ENCODE measurements at regions not wholly inside any gene's neighbourhood (a gene's known extent, or its start where the extent isn't known, plus 50 kb on each side); places are given as distances from the start of the nearest gene placed in this dataset.

- peak; percentile 86 for DNase-seq (ENCODE audit: low read depth)
- H3K4me1 ChIP-seq (ENCODE audit: control insufficient read depth, insufficient read depth, low read length), result peaks cover 30% of the 10 kb centered on the region
- H3K36me3 ChIP-seq (ENCODE audit: control insufficient read depth, insufficient read depth, low read length, severe bottlenecking), result no peaks in the 10 kb centered on the region
- H3K9me3 ChIP-seq (ENCODE audit: control insufficient read depth, low read length), result no peaks in the 10 kb centered on the region
- H3K9ac ChIP-seq (ENCODE audit: low read length), result peak overlapping the region; percentile 93
- no peaks in the 10 kb centered on the region for H3K27me3 ChIP-seq (replicated peaks; ENCODE audit: control insufficient read depth, insufficient read depth, low read length)
- H3K4me3 ChIP-seq (ENCODE audit: low read length), result no peak overlapping the region
Observed at GRCh38 chr10:78972160-78972946, 96.4 kb upstream of the ZMIZ1 start.

DNA sequence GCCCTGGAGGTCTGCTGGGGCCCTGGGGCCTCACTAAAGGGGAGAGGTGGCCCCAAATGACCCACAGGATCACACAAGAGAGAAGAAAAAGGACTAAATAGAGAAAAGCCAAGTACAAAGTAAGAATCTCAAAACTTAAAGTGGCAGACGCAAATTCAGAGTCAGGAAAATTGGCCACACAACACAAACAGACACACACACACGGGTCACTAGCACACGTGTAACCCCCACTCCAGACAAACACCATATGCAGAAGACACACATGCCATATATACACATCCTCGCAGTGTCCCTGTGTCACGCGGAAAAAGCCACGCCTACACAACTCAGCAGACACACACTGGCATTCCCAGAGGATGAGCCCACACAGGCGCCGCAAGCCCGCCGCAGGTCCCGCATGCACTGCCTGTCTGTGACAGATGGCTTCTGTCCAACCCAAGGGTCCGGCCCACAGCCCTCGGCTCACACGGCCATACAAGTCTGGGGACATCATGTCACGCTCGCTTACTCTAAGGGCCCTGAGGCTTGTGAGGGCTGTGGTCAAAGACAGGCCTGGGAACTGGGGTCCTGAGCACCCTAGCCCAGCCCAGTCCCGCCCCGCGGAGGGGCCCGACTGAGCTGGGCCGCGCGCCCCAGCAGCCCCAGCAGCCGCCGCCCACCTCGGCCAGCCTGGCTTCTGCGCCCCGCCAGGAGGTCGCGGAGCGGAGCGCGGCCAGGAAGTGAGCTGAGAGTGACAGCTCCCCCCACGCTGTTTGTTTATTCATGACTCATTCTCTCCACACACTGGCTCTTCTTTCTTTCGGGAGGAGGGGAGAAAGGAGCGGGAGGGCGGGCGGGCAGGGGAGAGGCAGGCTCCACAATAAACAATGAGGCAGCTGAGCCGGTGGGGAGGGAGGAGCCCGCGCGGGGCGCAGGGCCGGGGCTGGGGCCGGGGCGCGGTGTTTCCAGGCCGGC is 95.5 kb upstream of the ZMIZ1 start:
- H3K4me3 ChIP-seq (ENCODE audit: low read length), result peak overlapping the region; percentile 79
- DNase-seq (ENCODE audit: low read depth), result peak; percentile 95
- no peaks in the 10 kb centered on the region for H3K36me3 ChIP-seq (ENCODE audit: control insufficient read depth, insufficient read depth, low read length, severe bottlenecking)
- no peaks in the 10 kb centered on the region for H3K9me3 ChIP-seq (ENCODE audit: control insufficient read depth, low read length)
- peaks cover 39% of the 10 kb centered on the region for H3K4me1 ChIP-seq (ENCODE audit: control insufficient read depth, insufficient read depth, low read length)
- H3K9ac ChIP-seq (ENCODE audit: low read length), result peak overlapping the region; percentile 93
- no peaks in the 10 kb centered on the region for H3K27me3 ChIP-seq (replicated peaks; ENCODE audit: control insufficient read depth, insufficient read depth, low read length)

DNA sequence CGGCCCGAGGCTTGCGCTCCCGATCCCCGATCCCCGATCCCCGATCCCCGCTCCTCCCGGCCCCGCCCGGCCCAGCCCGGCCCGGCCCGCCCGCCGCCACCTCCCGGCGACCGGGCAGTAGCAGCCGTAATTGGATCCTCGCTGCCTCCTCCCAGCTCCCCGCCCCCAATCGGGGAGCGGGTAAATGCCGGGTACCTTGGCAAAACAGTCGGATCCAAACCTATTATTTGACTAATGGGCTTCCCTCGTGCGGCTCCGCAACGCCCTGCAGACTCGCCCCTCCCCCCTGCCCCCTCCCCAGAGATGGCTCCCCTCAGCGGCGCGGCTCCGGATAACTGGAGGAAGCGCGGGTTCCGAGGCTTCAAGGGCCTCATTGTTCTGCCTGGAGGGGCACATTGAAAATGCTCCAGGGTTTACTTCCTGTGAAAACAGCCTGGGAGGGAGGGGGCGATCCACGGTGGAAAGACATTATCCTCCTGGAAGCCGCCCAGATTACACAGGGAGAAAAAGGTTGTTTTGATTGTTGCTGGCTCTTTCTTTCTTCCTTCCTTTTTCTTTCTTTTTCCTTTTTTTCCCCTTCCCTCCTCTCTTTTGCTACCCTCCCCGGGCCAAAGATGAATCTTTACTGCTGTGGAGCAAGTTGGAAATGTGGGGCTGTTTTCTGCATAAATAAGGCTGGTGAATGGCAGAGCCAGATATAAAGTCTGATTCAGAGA is 94.7 kb upstream of the ZMIZ1 start:
- no peak for DNase-seq (ENCODE audit: low read depth)
- Histone ChIP-seq H3K9ac (ENCODE audit: low read length) (peak overlapping the region; percentile 95), H3K9me3 (ENCODE audit: control insufficient read depth, low read length) (no peaks in the 10 kb centered on the region), H3K36me3 (ENCODE audit: control insufficient read depth, insufficient read depth, low read length, severe bottlenecking) (no peaks in the 10 kb centered on the region), H3K4me3 (ENCODE audit: low read length) (peak overlapping the region; percentile 76), H3K4me1 (ENCODE audit: control insufficient read depth, insufficient read depth, low read length) (peaks cover 41% of the 10 kb centered on the region), H3K27me3 (replicated peaks; ENCODE audit: control insufficient read depth, insufficient read depth, low read length) (no peaks in the 10 kb centered on the region)

- H3K9me3 ChIP-seq (ENCODE audit: control insufficient read depth, low read length), result no peaks in the 10 kb centered on the region
- H3K4me3 ChIP-seq (ENCODE audit: low read length), result peak overlapping the region; percentile 76
- H3K9ac ChIP-seq (ENCODE audit: low read length), result peak overlapping the region; percentile 95
- no peaks in the 10 kb centered on the region for H3K36me3 ChIP-seq (ENCODE audit: control insufficient read depth, insufficient read depth, low read length, severe bottlenecking)
- peaks cover 41% of the 10 kb centered on the region for H3K4me1 ChIP-seq (ENCODE audit: control insufficient read depth, insufficient read depth, low read length)
- peak; percentile 92 for DNase-seq (ENCODE audit: low read depth)
- H3K27me3 ChIP-seq (replicated peaks; ENCODE audit: control insufficient read depth, insufficient read depth, low read length), result no peaks in the 10 kb centered on the region
Observed at GRCh38 chr10:78974617-78975317, 94.0 kb upstream of the ZMIZ1 start.

- DNase-seq (ENCODE audit: low read depth), result no peak
- Histone ChIP-seq H3K9ac (ENCODE audit: low read length) (no peak overlapping the region), H3K27me3 (replicated peaks; ENCODE audit: control insufficient read depth, insufficient read depth, low read length) (no peaks in the 10 kb centered on the region), H3K4me1 (ENCODE audit: control insufficient read depth, insufficient read depth, low read length) (peaks cover 41% of the 10 kb centered on the region), H3K9me3 (ENCODE audit: control insufficient read depth, low read length) (no peaks in the 10 kb centered on the region), H3K4me3 (ENCODE audit: low read length) (no peak overlapping the region), H3K36me3 (ENCODE audit: control insufficient read depth, insufficient read depth, low read length, severe bottlenecking) (no peaks in the 10 kb centered on the region)
Observed at GRCh38 chr10:78975926-78976325, 92.8 kb upstream of the ZMIZ1 start.

- no peak overlapping the region for H3K4me3 ChIP-seq (ENCODE audit: low read length)
- no peaks in the 10 kb centered on the region for H3K27me3 ChIP-seq (replicated peaks; ENCODE audit: control insufficient read depth, insufficient read depth, low read length)
- no peaks in the 10 kb centered on the region for H3K9me3 ChIP-seq (ENCODE audit: control insufficient read depth, low read length)
- no peak for DNase-seq (ENCODE audit: low read depth)
- H3K9ac ChIP-seq (ENCODE audit: low read length), result no peak overlapping the region
- H3K36me3 ChIP-seq (ENCODE audit: control insufficient read depth, insufficient read depth, low read length, severe bottlenecking), result no peaks in the 10 kb centered on the region
- peaks cover 37% of the 10 kb centered on the region for H3K4me1 ChIP-seq (ENCODE audit: control insufficient read depth, insufficient read depth, low read length)
Observed at GRCh38 chr10:78976825-78977755, 91.7 kb upstream of the ZMIZ1 start.

DNA sequence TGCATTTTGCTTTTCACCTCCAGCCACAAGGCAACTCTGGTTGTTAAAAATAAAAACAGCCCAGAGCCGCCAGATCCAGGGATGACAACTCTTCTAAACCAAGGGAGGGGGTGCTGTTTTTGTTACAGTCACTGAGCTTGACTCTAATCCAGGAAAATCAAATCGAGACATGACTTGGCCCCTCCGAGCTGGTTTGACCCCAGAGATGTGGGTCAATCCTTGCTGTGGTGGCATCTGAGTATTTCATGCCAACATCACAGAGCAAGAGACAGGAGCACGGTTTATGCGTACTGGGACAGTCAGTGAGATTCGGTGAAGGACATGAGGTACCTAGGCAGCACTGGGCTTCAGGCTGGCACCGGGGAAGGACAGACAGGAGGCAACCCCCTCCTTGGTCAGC is 88.8 kb upstream of the ZMIZ1 start:
- H3K4me3 ChIP-seq (ENCODE audit: low read length), result no peak overlapping the region
- H3K27me3 ChIP-seq (replicated peaks; ENCODE audit: control insufficient read depth, insufficient read depth, low read length), result peaks cover 4% of the 10 kb centered on the region
- no peak overlapping the region for H3K9ac ChIP-seq (ENCODE audit: low read length)
- no peaks in the 10 kb centered on the region for H3K36me3 ChIP-seq (ENCODE audit: control insufficient read depth, insufficient read depth, low read length, severe bottlenecking)
- H3K4me1 ChIP-seq (ENCODE audit: control insufficient read depth, insufficient read depth, low read length), result peaks cover 16% of the 10 kb centered on the region
- no peak for DNase-seq (ENCODE audit: low read depth)
- no peaks in the 10 kb centered on the region for H3K9me3 ChIP-seq (ENCODE audit: control insufficient read depth, low read length)

GRCh38 chr10:78980354-78980753 is 88.4 kb upstream of the ZMIZ1 start:
- H3K4me1 ChIP-seq (ENCODE audit: control insufficient read depth, insufficient read depth, low read length), result peaks cover 14% of the 10 kb centered on the region
- DNase-seq (ENCODE audit: low read depth), result no peak
- H3K4me3 ChIP-seq (ENCODE audit: low read length), result no peak overlapping the region
- no peaks in the 10 kb centered on the region for H3K36me3 ChIP-seq (ENCODE audit: control insufficient read depth, insufficient read depth, low read length, severe bottlenecking)
- peaks cover 4% of the 10 kb centered on the region for H3K27me3 ChIP-seq (replicated peaks; ENCODE audit: control insufficient read depth, insufficient read depth, low read length)
- H3K9me3 ChIP-seq (ENCODE audit: control insufficient read depth, low read length), result no peaks in the 10 kb centered on the region
- H3K9ac ChIP-seq (ENCODE audit: low read length), result no peak overlapping the region

DNA sequence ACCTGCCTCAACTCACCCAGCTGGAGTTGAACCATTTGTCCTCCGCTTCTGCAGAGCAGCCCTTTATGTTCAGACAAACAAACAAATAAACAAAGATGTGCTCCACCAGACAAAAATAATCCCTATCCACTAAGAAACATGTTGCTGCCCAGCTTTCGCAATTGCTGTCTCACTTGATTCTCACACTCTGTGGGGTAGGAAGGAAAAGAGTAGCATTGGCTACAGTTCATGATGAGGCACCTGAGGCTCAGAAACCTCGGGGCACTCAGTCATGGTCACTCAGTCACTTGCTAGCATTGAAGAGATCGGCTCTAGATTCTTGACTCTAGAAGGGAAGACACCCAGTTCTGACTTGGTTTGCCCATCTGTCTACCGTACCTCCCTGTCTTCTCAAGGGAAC is 88.0 kb upstream of the ZMIZ1 start:
- Histone ChIP-seq H3K4me1 (ENCODE audit: control insufficient read depth, insufficient read depth, low read length) (peaks cover 16% of the 10 kb centered on the region), H3K4me3 (ENCODE audit: low read length) (no peak overlapping the region), H3K27me3 (replicated peaks; ENCODE audit: control insufficient read depth, insufficient read depth, low read length) (peaks cover 4% of the 10 kb centered on the region), H3K9me3 (ENCODE audit: control insufficient read depth, low read length) (no peaks in the 10 kb centered on the region), H3K36me3 (ENCODE audit: control insufficient read depth, insufficient read depth, low read length, severe bottlenecking) (no peaks in the 10 kb centered on the region), H3K9ac (ENCODE audit: low read length) (no peak overlapping the region)
- peak; percentile 51 for DNase-seq (ENCODE audit: low read depth)
